ENCODE measurements at regions not wholly inside any gene's neighbourhood (a gene's known extent, or its start where the extent isn't known, plus 50 kb on each side); places are given as distances from the start of the nearest gene placed in this dataset.

GRCh38 chr11:116396331-116396730 lies 376.5 kb downstream of the BUD13 start:
- Histone ChIP-seq H3K4me3 (no peak overlapping the region), H3K4me1 (replicated peaks) (no peaks in the 10 kb centered on the region), H3K36me3 (no peaks in the 10 kb centered on the region), H3K27me3 (replicated peaks; ENCODE audit: insufficient read depth) (no peaks in the 10 kb centered on the region), H3K9me3 (no peaks in the 10 kb centered on the region), H3K27ac (no peak overlapping the region)
- 26% methylated on average over 2 of the region's 2 CpGs for WGBS
- no peak for DNase-seq (ENCODE audit: low spot score)
- intact Hi-C loops (cut with DNase I): no loop called here
- TF ChIP-seq POLR2A (IDR thresholded peaks at IDR 0.05) (no peak), POLR2AphosphoS5 (IDR thresholded peaks at IDR 0.05) (no peak), CTCF (IDR thresholded peaks at IDR 0.05) (no peak)

- TF ChIP-seq POLR2A (IDR thresholded peaks at IDR 0.05): no peak
- WGBS: 41% methylated on average over 3 of the region's 3 CpGs
- no peak overlapping the region for H3K27ac ChIP-seq
- H3K27me3 ChIP-seq (replicated peaks; ENCODE audit: insufficient read depth): no peaks in the 10 kb centered on the region
- no peaks in the 10 kb centered on the region for H3K9me3 ChIP-seq
- intact Hi-C loops (cut with DNase I): no loop called here
- no peak for DNase-seq (ENCODE audit: low spot score)
- H3K4me1 ChIP-seq (replicated peaks): no peaks in the 10 kb centered on the region
- no peaks in the 10 kb centered on the region for H3K36me3 ChIP-seq
- no peak overlapping the region for H3K4me3 ChIP-seq
These were observed 378.8 kb downstream of the BUD13 start for GRCh38 chr11:116394022-116394421.

GRCh38 chr11:116390963-116391362 lies 381.8 kb downstream of the BUD13 start:
- 23% methylated on average over 3 of the region's 3 CpGs for WGBS
- no peak for DNase-seq (ENCODE audit: low spot score)
- H3K36me3 ChIP-seq: no peaks in the 10 kb centered on the region

GRCh38 chr11:116388146-116388545 lies 384.6 kb downstream of the BUD13 start:
- DNase-seq (ENCODE audit: low spot score): no peak
- no peaks in the 10 kb centered on the region for H3K4me1 ChIP-seq (replicated peaks)
- 96% methylated on average over 1 of the region's 1 CpG for WGBS
- intact Hi-C loops (cut with DNase I): no loop called here
- no peak overlapping the region for H3K4me3 ChIP-seq
- no peaks in the 10 kb centered on the region for H3K27me3 ChIP-seq (replicated peaks; ENCODE audit: insufficient read depth)
- no peak for TF ChIP-seq POLR2AphosphoS5 (IDR thresholded peaks at IDR 0.05)
- no peak for TF ChIP-seq POLR2A (IDR thresholded peaks at IDR 0.05)
- TF ChIP-seq CTCF (IDR thresholded peaks at IDR 0.05): no peak
- H3K9me3 ChIP-seq: no peaks in the 10 kb centered on the region
- H3K36me3 ChIP-seq: no peaks in the 10 kb centered on the region
- no peak overlapping the region for H3K27ac ChIP-seq

More at GRCh38 chr11:116390963-116391362, 381.8 kb downstream of the BUD13 start:
- TF ChIP-seq POLR2AphosphoS5 (IDR thresholded peaks at IDR 0.05) (no peak), POLR2A (IDR thresholded peaks at IDR 0.05) (no peak), CTCF (IDR thresholded peaks at IDR 0.05) (no peak)
- no peak overlapping the region for H3K27ac ChIP-seq
- intact Hi-C loops (cut with DNase I): no loop called here
- no peaks in the 10 kb centered on the region for H3K9me3 ChIP-seq
- H3K27me3 ChIP-seq (replicated peaks; ENCODE audit: insufficient read depth): no peaks in the 10 kb centered on the region
- no peak overlapping the region for H3K4me3 ChIP-seq
- no peaks in the 10 kb centered on the region for H3K4me1 ChIP-seq (replicated peaks)

GRCh38 chr11:116387641-116388040 lies 385.1 kb downstream of the BUD13 start:
- Histone ChIP-seq H3K27me3 (replicated peaks; ENCODE audit: insufficient read depth) (no peaks in the 10 kb centered on the region), H3K4me1 (replicated peaks) (no peaks in the 10 kb centered on the region), H3K36me3 (no peaks in the 10 kb centered on the region), H3K9me3 (no peaks in the 10 kb centered on the region), H3K4me3 (no peak overlapping the region), H3K27ac (no peak overlapping the region)
- DNase-seq (ENCODE audit: low spot score): no peak
- 63% methylated on average over 2 of the region's 2 CpGs for WGBS
- TF ChIP-seq POLR2AphosphoS5 (IDR thresholded peaks at IDR 0.05): no peak
- TF ChIP-seq CTCF (IDR thresholded peaks at IDR 0.05): no peak
- no peak for TF ChIP-seq POLR2A (IDR thresholded peaks at IDR 0.05)
- intact Hi-C loops (cut with DNase I): no loop called here

Data from prostate gland (tissue), 2 donors.